Mesendoderm (in vitro differentiated cells): ENCODE measurements at regions not wholly inside any gene's neighbourhood (a gene's known extent, or its start where the extent isn't known, plus 50 kb on each side); places are given as distances from the start of the nearest gene placed in this dataset.
A peak's percentile ranks its signal among the peaks of the same experiment; 100 is the strongest.
"Not testable (repeated sequence)": the region's sequence is repeated elsewhere in the genome, so short reads cannot be mapped to it uniquely, and the experiment has no call there.

Experiments used
- DNase-seq: peaks from one replicate; pipeline ENCODE4 v3.0.0; 2013
- H2AK5ac ChIP-seq: 2 replicates; pipeline ENCODE4 v1.6.1; 2013; ENCODE audit warnings: low read length, inconsistent platforms
- H2BK120ac ChIP-seq: 2 replicates; pipeline ENCODE4 v1.6.1; 2013; ENCODE audit warnings: low read depth, mild to moderate bottlenecking, low read length, moderate library complexity, mixed read lengths
- H2BK15ac ChIP-seq: replicated peaks from 2 replicates; pipeline ENCODE4 v1.6.1; 2013; ENCODE audit warnings: low read depth, mild to moderate bottlenecking, moderate library complexity
- H2BK5ac ChIP-seq: 2 replicates; pipeline ENCODE4 v1.6.1; 2013; ENCODE audit warnings: low read length, inconsistent platforms
- H3K18ac ChIP-seq: 2 replicates; pipeline ENCODE4 v1.6.1; 2013; ENCODE audit warnings: mild to moderate bottlenecking, low read length, mixed read lengths
- H3K23ac ChIP-seq: one replicate; pipeline ENCODE4 v1.6.1; 2013; ENCODE audit warnings: low read length
- H3K27ac ChIP-seq: 2 replicates; pipeline ENCODE4 v1.5.1; 2013; ENCODE audit warnings: low read depth, mild to moderate bottlenecking, inconsistent platforms, low read length, moderate library complexity
- H3K27me3 ChIP-seq: 2 replicates; pipeline ENCODE4 v1.6.1; 2013; ENCODE audit warnings: low read length, control low read depth, mild to moderate bottlenecking, inconsistent platforms; ENCODE audit not compliant: insufficient read depth, poor library complexity
- H3K36me3 ChIP-seq: 2 replicates; pipeline ENCODE4 v1.6.1; 2013; ENCODE audit warnings: low read length, inconsistent platforms; ENCODE audit not compliant: control insufficient read depth, insufficient read depth
- H3K4ac ChIP-seq: one replicate; pipeline ENCODE4 v1.6.1; 2013; ENCODE audit warnings: low read depth, mild to moderate bottlenecking, low read length, moderate library complexity
- H3K4me1 ChIP-seq: 2 replicates; pipeline ENCODE4 v1.6.1; 2013; ENCODE audit warnings: low read depth, low read length, inconsistent platforms; ENCODE audit not compliant: control insufficient read depth
- H3K4me2 ChIP-seq: 2 replicates; pipeline ENCODE4 v1.6.1; 2013; ENCODE audit warnings: low read length
- H3K4me3 ChIP-seq: 2 replicates; pipeline ENCODE4 v1.5.1; 2013; ENCODE audit warnings: mild to moderate bottlenecking, low read length
- H3K56ac ChIP-seq: one replicate; pipeline ENCODE4 v1.6.1; 2013; ENCODE audit warnings: low read length
- H3K79me1 ChIP-seq: 2 replicates; pipeline ENCODE4 v1.6.1; 2013; ENCODE audit warnings: low read length, inconsistent platforms
- H3K79me2 ChIP-seq: 2 replicates; pipeline ENCODE4 v1.6.1; 2013; ENCODE audit warnings: mild to moderate bottlenecking, low read length; ENCODE audit not compliant: control insufficient read depth, insufficient read depth
- H3K9ac ChIP-seq: 2 replicates; pipeline ENCODE4 v1.6.1; 2013; ENCODE audit warnings: low read length, inconsistent platforms
- H4K5ac ChIP-seq: one replicate; pipeline ENCODE4 v1.6.1; 2013; ENCODE audit warnings: low read length
- H4K8ac ChIP-seq: one replicate; pipeline ENCODE4 v1.6.1; 2013; ENCODE audit warnings: low read depth, mild to moderate bottlenecking, control low read depth, low read length, moderate library complexity
- whole genome bisulfite sequencing: extraction: QIAGEN DNeasy Blood & Tissue Kit; methylation state at CpG from one replicate; pipeline ENCODE4 v1.1.7; 2013; ENCODE audit warnings: low lambda C conversion rate, missing lambda C conversion rate; ENCODE audit not compliant: insufficient coverage; ENCODE audit errors: extremely low coverage; 5-methylcytosine and 5-hydroxymethylcytosine counted together

GRCh38 chr10:28090506-28090905 lies 91.6 kb upstream of the ODAD2 start:
- no peak overlapping the region for H3K4me3 ChIP-seq
- no peak overlapping the region for H3K4me2 ChIP-seq
- no peak overlapping the region for H3K27ac ChIP-seq
- no peak overlapping the region for H2BK120ac ChIP-seq
- no peaks in the 10 kb centered on the region for H3K36me3 ChIP-seq
- H2BK15ac ChIP-seq, result no peak overlapping the region
- no peak overlapping the region for H2AK5ac ChIP-seq
- no peak overlapping the region for H3K9ac ChIP-seq
- H3K23ac ChIP-seq, result no peak overlapping the region
- no peak overlapping the region for H2BK5ac ChIP-seq
- H3K4ac ChIP-seq, result no peak overlapping the region
- DNase-seq, result no peak
- H4K8ac ChIP-seq, result no peak overlapping the region
- H3K27me3 ChIP-seq, result no peaks in the 10 kb centered on the region
- H3K56ac ChIP-seq, result no peak overlapping the region
- WGBS, result no CpG with 5 or more reads among the region's 4 CpGs
- H3K18ac ChIP-seq, result no peak overlapping the region
- no peaks in the 10 kb centered on the region for H3K79me2 ChIP-seq
- H4K5ac ChIP-seq, result no peak overlapping the region
- H3K79me1 ChIP-seq, result no peaks in the 10 kb centered on the region
- H3K4me1 ChIP-seq, result no peaks in the 10 kb centered on the region

DNA sequence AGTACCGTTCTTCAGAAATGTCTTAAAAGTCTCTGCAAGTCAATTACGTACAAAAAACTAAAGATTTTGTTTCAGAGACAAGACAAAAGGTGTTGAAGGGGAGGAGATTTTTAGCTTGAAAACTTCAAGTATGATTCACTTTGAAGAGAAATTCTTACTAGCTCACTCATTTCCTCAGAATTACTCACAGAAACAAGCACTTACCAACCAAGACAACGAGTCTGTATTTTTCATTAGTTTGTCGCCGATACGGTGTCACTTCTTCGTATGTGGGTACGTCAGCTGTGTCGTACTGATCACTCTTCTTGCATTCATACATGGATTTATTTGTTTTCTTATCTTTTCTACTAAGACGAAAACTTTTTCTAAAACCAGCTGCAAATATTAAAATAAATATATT lies 90.6 kb upstream of the ODAD2 start:
- no peak overlapping the region for H3K23ac ChIP-seq
- H2BK120ac ChIP-seq, result no peak overlapping the region
- H3K79me1 ChIP-seq, result no peaks in the 10 kb centered on the region
- no peak overlapping the region for H4K5ac ChIP-seq
- H3K9ac ChIP-seq, result no peak overlapping the region
- H3K27ac ChIP-seq, result no peak overlapping the region
- no peak overlapping the region for H3K4ac ChIP-seq
- H3K79me2 ChIP-seq, result no peaks in the 10 kb centered on the region
- H3K4me2 ChIP-seq, result no peak overlapping the region
- no peak overlapping the region for H2BK5ac ChIP-seq
- no peaks in the 10 kb centered on the region for H3K27me3 ChIP-seq
- no peak overlapping the region for H2BK15ac ChIP-seq
- H3K18ac ChIP-seq, result no peak overlapping the region
- no peak overlapping the region for H3K56ac ChIP-seq
- DNase-seq, result peak; percentile 8
- no CpG with 5 or more reads among the region's 10 CpGs for WGBS
- no peaks in the 10 kb centered on the region for H3K36me3 ChIP-seq
- no peak overlapping the region for H3K4me3 ChIP-seq
- no peaks in the 10 kb centered on the region for H3K4me1 ChIP-seq
- H2AK5ac ChIP-seq, result no peak overlapping the region
- no peak overlapping the region for H4K8ac ChIP-seq

DNA sequence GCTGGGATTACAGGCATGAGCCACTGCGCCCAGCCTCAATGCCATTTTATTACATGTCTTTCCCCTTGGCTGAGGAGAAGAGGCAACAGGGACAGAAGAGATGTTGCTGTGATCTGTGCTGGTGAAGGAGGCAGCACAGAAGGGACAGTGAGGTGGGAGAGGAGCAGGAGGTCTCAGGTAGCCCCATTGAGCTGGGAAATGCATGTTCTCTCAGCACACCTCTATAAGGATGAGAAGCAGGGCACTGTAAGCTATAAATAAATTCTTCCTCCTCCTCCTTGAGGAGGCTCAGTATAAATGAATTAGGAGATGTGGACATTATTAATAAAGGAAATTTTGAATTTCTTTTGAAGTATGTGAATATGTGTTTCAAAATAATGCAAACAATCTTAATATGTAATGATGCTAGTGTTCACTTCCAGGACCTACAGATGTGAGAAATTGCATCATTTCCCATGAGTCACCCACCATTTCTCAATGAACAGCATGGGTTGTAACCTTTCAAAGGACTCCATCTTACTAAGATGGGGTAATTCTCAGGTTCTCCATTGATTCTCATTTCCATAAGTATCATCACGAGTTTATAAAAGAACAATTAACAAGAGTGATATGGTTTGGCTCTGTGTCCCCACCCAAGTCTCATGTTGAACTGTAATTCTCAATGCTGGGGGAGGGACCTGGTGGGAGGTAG lies 88.9 kb upstream of the ODAD2 start:
- Histone ChIP-seq H3K23ac (no peak overlapping the region), H3K18ac (no peak overlapping the region), H2BK120ac (no peak overlapping the region), H3K4ac (no peak overlapping the region), H3K4me2 (no peak overlapping the region), H3K27ac (no peak overlapping the region), H2BK5ac (no peak overlapping the region), H2AK5ac (no peak overlapping the region), H3K36me3 (no peaks in the 10 kb centered on the region), H3K9ac (no peak overlapping the region), H3K4me1 (no peaks in the 10 kb centered on the region), H4K8ac (no peak overlapping the region), H2BK15ac (no peak overlapping the region), H3K79me2 (no peaks in the 10 kb centered on the region), H3K79me1 (no peaks in the 10 kb centered on the region), H3K56ac (no peak overlapping the region), H4K5ac (no peak overlapping the region), H3K27me3 (no peaks in the 10 kb centered on the region), H3K4me3 (no peak overlapping the region)
- DNase-seq, result peak; percentile 32
- no CpG with 5 or more reads among the region's 2 CpGs for WGBS

DNA sequence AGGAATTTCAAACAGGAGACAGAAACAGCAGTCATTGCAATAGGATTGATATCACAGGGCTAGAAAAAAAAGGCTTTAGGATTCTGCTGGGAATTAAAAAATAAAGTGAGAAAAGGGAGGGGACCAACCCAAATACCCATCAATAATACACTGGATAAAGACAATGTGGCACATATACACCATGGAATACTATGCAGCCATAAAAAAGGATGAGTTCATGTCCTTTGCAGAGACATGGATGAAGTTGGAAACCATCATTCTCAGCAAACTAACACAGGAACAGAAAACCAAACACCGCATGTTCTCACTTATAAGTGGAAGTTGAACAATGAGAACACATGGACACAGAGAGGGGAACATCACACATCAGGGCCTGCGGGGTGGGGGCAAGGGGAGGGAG lies 86.9 kb upstream of the ODAD2 start:
- not testable (repeated sequence) for H2BK120ac ChIP-seq, H2BK5ac ChIP-seq, H4K8ac ChIP-seq, H3K79me1 ChIP-seq, H3K18ac ChIP-seq, DNase-seq, H3K4me2 ChIP-seq, H4K5ac ChIP-seq, H3K27me3 ChIP-seq, H2BK15ac ChIP-seq, H3K79me2 ChIP-seq, H2AK5ac ChIP-seq, H3K4me1 ChIP-seq, H3K4ac ChIP-seq, H3K36me3 ChIP-seq, H3K9ac ChIP-seq, H3K56ac ChIP-seq, H3K23ac ChIP-seq, H3K4me3 ChIP-seq, H3K27ac ChIP-seq
- no CpG with 5 or more reads among the region's 2 CpGs for WGBS

DNA sequence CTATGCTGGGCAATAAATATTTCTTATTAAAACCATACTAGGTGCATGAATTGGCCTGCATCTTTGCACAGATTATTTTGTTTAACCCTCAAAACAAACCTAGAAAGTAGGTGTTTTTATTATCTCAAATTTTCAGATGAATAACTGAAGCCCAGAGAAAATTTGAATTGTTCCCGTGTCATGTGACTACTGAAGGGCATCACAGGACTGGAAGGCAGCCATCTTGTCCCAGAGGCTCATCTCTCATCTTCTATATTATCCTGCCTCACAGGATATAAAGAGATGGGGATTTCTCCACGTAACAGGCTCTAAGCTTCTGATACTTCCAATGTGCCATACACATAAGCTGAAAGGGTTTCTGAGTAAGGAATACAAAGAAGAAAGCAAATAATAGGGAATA lies 84.0 kb upstream of the ODAD2 start:
- no CpG with 5 or more reads among the region's 2 CpGs for WGBS
- no peak overlapping the region for H4K8ac ChIP-seq
- H3K4me1 ChIP-seq, result no peaks in the 10 kb centered on the region
- no peak overlapping the region for H2BK15ac ChIP-seq
- H2BK5ac ChIP-seq, result no peak overlapping the region
- no peak for DNase-seq
- no peak overlapping the region for H3K4me2 ChIP-seq
- H3K79me2 ChIP-seq, result no peaks in the 10 kb centered on the region
- no peak overlapping the region for H3K18ac ChIP-seq
- H3K79me1 ChIP-seq, result no peaks in the 10 kb centered on the region
- H2BK120ac ChIP-seq, result no peak overlapping the region
- H3K4ac ChIP-seq, result no peak overlapping the region
- no peak overlapping the region for H4K5ac ChIP-seq
- no peak overlapping the region for H3K27ac ChIP-seq
- no peaks in the 10 kb centered on the region for H3K36me3 ChIP-seq
- no peak overlapping the region for H3K23ac ChIP-seq
- H3K9ac ChIP-seq, result no peak overlapping the region
- no peak overlapping the region for H3K56ac ChIP-seq
- no peak overlapping the region for H3K4me3 ChIP-seq
- H2AK5ac ChIP-seq, result no peak overlapping the region
- H3K27me3 ChIP-seq, result no peaks in the 10 kb centered on the region

DNA sequence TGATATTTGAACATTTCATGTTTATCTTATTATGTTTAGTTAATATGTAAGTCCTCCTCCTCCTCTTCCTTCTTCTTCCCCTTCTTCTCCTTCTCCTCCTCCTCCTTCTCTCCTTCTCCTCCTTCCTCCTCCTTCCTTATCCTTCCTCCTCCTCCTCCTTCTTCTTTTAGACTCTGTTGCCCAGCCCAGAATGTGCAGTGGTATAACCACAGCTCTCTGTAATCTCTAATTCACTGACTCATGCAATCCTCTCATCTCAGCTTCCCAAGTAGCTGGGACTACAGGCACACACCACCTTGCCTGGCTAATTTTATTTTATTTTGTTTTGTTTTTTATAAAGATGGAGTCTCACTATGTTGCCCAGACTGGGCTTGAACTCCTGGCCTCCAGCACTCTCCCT lies 83.4 kb upstream of the ODAD2 start:
- Histone ChIP-seq H4K5ac (no peak overlapping the region), H3K9ac (no peak overlapping the region), H3K79me2 (no peaks in the 10 kb centered on the region), H2AK5ac (no peak overlapping the region), H4K8ac (no peak overlapping the region), H3K4me2 (no peak overlapping the region), H3K18ac (no peak overlapping the region), H3K23ac (no peak overlapping the region), H3K4me3 (no peak overlapping the region), H3K79me1 (no peaks in the 10 kb centered on the region), H3K56ac (no peak overlapping the region), H3K27me3 (no peaks in the 10 kb centered on the region), H3K4me1 (no peaks in the 10 kb centered on the region), H3K27ac (no peak overlapping the region), H3K36me3 (no peaks in the 10 kb centered on the region), H3K4ac (no peak overlapping the region), H2BK120ac (no peak overlapping the region), H2BK15ac (no peak overlapping the region), H2BK5ac (no peak overlapping the region)
- no peak for DNase-seq
